NCI-H1105 treated with DMSO at 0.1 percent for 48 hours (cell line): ENCODE measurements at regions not wholly inside any gene's neighbourhood (a gene's known extent, or its start where the extent isn't known, plus 50 kb on each side); places are given as distances from the start of the nearest gene placed in this dataset.

Experiments
- DNase-seq: peaks from one replicate; lab custom pipeline; 2025; lab: John Stamatoyannopoulos, UW

DNA sequence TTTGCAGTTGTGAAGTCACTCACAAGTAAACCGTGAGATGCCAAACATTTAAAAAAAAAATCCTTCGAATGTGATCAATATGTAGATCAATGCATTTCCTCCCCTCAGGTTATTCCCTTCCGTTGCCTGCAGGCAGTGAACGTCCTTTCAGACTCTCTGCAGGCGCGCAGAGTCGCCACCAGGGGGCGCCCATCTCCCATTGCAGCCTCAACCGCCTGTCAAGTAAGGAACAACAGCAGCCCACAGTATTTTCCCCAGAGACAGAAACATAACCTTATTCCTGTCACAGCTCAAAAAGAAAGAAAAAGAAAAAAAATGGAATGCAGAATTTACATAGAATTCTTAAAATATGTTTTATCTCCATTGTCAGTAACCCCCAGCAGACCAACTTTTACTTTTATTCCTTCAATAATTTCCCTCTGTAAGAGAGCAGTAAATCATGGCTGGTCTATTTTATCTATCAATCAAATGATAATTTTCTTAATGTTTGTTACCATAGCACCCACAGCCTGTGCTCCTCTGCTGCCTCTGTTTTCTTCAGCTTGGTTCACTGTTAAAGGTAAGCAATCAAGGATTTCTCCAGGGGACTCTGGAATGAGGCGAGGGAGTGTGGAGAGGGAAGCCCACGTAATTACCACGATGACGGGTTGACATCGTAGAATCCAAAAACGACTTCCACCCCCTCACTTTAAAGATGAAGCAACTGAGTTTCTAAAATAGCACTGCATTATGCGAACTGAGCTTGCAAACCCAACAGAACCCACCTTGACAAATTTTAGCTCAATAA, 637.6 kb upstream of the ARGLU1 start:
- peak; percentile 88 for DNase-seq

DNA sequence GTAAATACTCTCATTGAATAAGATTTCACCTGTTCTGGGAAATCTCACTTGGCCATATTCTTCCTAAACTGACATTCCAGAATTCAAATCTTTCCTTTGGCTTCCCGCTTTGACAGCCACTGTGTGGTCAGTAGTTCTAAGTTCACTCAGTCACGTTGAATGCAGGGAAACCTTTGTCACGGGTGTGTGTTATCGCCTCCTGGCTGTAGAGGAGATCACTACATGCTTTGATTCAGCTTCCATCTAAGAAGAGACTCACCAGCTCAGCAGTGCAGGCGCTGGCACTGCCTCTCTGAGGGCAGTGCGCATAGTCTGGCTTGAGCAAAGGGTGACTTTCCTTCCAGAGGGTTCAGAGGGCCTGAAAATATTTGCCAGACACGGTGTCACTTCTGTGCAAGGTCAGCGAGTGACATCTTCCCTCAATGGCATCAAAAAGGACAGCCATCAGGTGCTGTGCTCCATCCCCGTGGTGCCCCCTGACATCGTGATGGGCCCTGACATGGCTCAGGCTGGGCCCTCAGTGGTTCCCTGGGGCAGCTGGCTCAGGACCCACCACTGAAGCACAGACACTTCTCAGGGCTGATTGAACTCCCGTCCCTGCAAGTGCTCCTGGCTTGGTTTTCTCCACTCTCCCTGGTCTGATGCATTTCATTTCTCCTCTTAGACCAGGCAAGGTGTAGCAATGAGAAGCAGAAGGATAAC, 635.4 kb upstream of the ARGLU1 start:
- DNase-seq, result no peak

DNA sequence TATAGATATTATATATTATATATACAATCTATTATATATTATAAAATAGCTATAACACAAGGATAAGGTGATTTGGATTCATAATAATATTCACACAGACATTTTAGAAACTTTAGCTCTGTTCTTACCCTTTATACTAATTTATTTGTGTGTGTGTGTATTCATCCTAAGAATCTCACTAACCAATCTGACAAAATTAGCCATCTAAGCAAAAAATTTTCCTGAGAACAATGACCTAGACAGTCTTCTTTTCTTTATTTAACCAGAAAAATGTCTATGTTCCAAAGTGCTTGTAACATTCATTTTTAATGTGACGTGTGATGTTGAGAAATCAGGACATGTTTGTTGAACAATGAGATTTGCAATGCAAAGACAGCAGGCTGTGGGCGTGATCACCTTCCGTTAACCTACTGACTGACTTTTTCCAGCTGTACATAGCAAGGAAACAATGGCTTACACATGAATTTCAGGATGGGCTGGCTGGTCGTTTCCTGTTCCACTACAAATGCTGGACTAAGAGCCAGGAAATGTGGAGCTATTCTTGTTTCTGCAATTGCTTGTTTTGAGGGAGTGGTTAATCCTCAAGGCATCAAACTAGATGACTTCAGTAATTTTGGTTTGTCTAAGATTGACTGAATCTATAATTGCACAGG, 634.6 kb upstream of the ARGLU1 start:
- DNase-seq, result no peak

- no peak for DNase-seq
Measured at GRCh38 chr13:107200491-107200890, 632.6 kb upstream of the ARGLU1 start.

- no peak for DNase-seq
Measured at GRCh38 chr13:107192289-107192688, 624.4 kb upstream of the ARGLU1 start.

DNA sequence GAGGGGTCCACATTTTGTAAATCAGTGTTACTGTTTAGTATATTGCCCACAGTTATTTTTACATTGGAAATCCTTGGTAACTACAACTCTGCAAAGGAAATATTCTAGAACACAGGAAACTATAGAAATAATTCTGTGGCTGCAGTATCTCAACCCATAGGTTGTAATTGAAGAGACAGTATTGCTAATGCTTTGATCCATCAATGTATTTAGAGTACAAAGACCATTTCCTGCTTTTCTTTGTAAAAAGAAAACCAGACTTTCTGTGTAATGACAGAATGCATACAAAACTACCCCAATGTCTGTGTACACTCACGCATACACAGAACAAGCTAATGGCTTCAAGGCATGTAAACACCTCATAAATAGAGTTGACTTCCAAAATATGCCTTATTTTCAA, 622.1 kb upstream of the ARGLU1 start:
- DNase-seq, result no peak

- no peak for DNase-seq
Measured at GRCh38 chr13:107185889-107186288, 618.0 kb upstream of the ARGLU1 start.

DNA sequence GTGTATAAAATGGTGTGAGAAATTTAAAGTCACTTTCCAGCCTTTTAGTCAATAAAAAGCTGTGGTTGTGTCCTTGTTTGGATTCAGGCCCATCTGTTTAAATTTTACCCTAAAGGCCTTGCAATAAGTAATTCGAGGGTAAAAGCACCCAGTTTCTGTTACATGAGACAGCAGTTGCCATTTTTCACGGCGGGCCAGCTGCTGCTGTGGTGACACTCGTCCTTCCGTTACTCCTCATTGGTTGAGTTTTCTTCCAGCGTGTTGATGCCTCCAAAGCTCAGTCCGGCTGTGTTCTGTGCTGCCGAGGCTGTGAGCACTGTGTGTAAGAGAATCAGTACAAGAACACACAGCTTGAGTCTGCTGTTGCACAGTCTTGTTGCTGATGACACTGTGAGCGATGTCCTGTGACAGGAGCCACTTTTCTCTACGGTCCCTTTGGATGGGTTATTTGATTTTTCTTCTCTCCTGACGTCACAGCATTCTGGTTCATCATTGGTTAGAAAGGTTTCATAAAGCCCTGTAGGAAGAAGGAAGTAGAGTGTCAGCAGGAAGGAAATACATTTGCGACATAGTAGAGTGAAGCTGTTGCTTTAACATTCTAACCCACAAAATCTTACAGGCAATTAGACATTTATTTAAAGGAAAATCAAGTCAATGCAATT, 602.5 kb upstream of the ARGLU1 start:
- DNase-seq, result no peak

GRCh38 chr13:107157271-107157670, 589.3 kb upstream of the ARGLU1 start:
- DNase-seq, result no peak

- peak; percentile 41 for DNase-seq
Measured at GRCh38 chr13:107144432-107144831, 576.5 kb upstream of the ARGLU1 start.

GRCh38 chr13:107141767-107142166, 573.8 kb upstream of the ARGLU1 start:
- DNase-seq, result no peak

GRCh38 chr13:107139006-107139405, 571.1 kb upstream of the ARGLU1 start:
- peak; percentile 21 for DNase-seq

- peak; percentile 12 for DNase-seq
Measured at GRCh38 chr13:107138486-107138885, 570.5 kb upstream of the ARGLU1 start.

GRCh38 chr13:107133950-107134349, 566.0 kb upstream of the ARGLU1 start:
- no peak for DNase-seq

DNA sequence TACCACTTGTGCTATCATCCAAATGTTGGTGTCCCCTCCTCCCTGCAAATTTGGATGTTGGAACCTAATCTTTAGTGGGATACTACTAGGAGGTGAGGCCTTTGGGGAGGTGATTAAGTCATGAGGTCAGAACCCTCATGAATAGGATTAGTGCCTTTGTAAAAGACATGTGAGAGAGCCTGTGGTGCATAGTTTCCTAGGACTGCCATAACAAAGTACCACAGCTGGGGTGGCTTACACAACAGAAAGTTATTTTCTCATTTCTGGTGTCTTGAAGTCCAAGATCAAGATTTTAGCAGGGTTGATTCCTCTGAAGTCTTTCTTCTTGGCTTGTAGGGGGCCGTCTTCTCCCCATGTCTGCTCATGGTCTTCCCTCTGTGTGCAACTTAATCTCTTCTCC, 562.6 kb upstream of the ARGLU1 start:
- no peak for DNase-seq

DNA sequence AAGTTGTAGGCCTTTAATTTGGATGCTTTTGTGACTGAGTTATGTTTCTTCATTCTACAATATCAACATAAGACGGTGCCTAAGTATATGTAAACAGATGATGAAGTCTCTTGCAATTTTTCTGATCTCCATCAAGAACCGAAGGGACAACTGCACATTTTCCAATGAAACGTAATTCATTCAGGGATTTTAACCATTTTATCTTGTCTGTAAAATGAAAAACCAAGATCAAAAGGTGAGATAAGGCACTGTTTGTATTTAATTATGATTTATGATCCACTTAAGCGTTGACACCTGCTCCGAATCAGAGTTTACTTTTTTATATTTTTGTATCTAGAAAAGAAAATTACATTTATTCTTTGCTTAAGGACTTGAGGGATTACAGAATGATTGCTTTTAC, 556.8 kb upstream of the ARGLU1 start:
- peak; percentile 96 for DNase-seq

- DNase-seq, result peak; percentile 76
Measured at GRCh38 chr13:107124129-107124718, 556.3 kb upstream of the ARGLU1 start.

GRCh38 chr13:107121793-107122192, 553.9 kb upstream of the ARGLU1 start:
- DNase-seq, result no peak

GRCh38 chr13:107119989-107120881, 552.3 kb upstream of the ARGLU1 start:
- DNase-seq, result no peak

DNA sequence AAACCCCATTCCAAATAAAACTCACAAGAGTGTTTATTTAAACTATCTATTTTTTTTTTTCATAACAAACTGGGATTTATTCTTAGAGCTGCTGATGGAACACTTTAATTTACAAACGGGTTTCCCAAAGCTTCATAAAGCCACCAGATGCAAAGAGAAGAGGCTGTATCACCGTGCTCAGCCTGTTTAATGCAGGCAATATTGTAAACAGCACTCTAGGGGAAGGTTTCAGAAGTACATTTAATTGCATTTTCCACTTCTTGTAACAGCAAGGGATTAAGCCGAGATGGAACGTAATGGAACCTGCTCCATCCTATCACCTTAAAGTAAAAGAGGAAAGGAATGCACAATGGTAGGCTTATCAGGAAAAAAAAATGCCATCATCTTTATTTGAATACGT, 550.6 kb upstream of the ARGLU1 start:
- DNase-seq, result no peak
